HEK293T (cell line): ENCODE measurements at regions not wholly inside any gene's neighbourhood (a gene's known extent, or its start where the extent isn't known, plus 50 kb on each side); places are given as distances from the start of the nearest gene placed in this dataset.

Experiments used
- ELF4 ChIP-seq: fragments of 450-650 bp; IDR thresholded peaks from 2 replicates; pipeline ENCODE4 v1.6.1; 2017; ENCODE audit warnings: antibody characterized with exemption
- FOXM1 ChIP-seq: fragments of 450-650 bp; IDR thresholded peaks from 2 replicates; pipeline ENCODE4 v1.6.1; 2017; ENCODE audit warnings: mild to moderate bottlenecking, borderline replicate concordance
- TARDBP ChIP-seq: fragments of 450-650 bp; IDR thresholded peaks from 2 replicates; pipeline ENCODE4 v1.6.1; 2016
- TF ChIP-seq, protein P1 (sequence below): fragments of 450-650 bp; IDR thresholded peaks from 2 replicates; pipeline ENCODE4 v1.6.1; 2016

DNA sequence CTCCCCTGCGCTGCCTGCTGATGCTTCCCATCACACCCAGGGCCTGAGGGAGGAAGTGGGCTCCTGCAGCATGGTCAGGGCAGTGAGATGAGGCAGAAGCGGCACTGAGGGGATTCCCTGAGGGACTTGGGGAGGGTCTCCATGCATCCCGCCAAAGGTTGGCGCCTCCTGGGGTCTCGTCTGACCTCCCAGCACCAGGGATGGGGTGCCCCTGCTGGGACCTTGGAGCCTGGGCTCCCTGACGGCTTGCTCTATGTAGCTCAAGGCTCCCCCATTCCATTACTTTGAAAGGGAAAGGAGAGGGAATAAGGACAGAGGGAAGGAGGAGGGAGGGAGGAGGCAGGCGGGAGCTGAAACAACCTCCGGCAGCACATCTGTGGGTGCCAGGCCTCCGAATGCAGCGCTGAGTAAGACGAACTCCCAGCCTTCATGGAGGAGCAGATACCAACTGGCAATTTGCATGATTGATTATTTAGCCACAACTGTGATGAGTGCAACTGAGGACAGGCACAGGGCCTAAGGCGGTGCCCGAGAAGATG lies 259.3 kb downstream of the ERMARD start:
- TF ChIP-seq ELF4 = no peak
- no peak for TF ChIP-seq FOXM1
- TF ChIP-seq TARDBP = no peak
- TF ChIP-seq, protein P1, sequence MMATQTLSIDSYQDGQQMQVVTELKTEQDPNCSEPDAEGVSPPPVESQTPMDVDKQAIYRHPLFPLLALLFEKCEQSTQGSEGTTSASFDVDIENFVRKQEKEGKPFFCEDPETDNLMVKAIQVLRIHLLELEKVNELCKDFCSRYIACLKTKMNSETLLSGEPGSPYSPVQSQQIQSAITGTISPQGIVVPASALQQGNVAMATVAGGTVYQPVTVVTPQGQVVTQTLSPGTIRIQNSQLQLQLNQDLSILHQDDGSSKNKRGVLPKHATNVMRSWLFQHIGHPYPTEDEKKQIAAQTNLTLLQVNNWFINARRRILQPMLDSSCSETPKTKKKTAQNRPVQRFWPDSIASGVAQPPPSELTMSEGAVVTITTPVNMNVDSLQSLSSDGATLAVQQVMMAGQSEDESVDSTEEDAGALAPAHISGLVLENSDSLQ = no peak
